SK-N-SH (cell line): ENCODE measurements at regions not wholly inside any gene's neighbourhood (a gene's known extent, or its start where the extent isn't known, plus 50 kb on each side); places are given as distances from the start of the nearest gene placed in this dataset.

Experiments used
- CTCF ChIA-PET: fragments of 300-600, 350-600 bp; formaldehyde crosslinking; extraction: SDS; loops from one replicate; lab custom pipeline; 2021; lab: Yijun Ruan, JAX
- POLR2A ChIA-PET: fragments of 350-600 bp; sonication (Branson Sonifier 250); formaldehyde crosslinking; extraction: SDS; loops from one replicate; lab custom pipeline; 2020; ENCODE audit warnings: antibody characterized with exemption, inconsistent platforms; lab: Yijun Ruan, JAX
- DNase-seq: peaks from one replicate; pipeline ENCODE4 v3.0.0; 2012
- H2AFZ ChIP-seq: fragments of 200-600 bp; sonication (generic); 2 replicates; pipeline ENCODE4 v1.8.1; 2016; ENCODE audit warnings: antibody characterized with exemption, mild to moderate bottlenecking, low read depth
- H3F3A ChIP-seq: fragments of 200-600 bp; sonication (generic); replicated peaks from 2 replicates; pipeline ENCODE3; 2016; ENCODE audit warnings: antibody characterized with exemption, mild to moderate bottlenecking; ENCODE audit not compliant: insufficient read depth
- H3K27ac ChIP-seq, 2 experiments: fragments of 200-500 bp in 1 of 2; fragments of 200-600 bp in 1 of 2; sonication (Bioruptor generic) in 1 of 2; sonication (generic), shearing (Covaris generic) in 1 of 2; 2 replicates each; pipeline versions ENCODE4 v1.5.1 to v1.6.1; 2014 to 2016; ENCODE audit warnings: low read depth in 2 of 2, inconsistent platforms in 1 of 2, low read length in 1 of 2, mild to moderate bottlenecking in 1 of 2, mixed read lengths in 1 of 2
- H3K27me3 ChIP-seq: fragments of 200-600 bp; sonication (generic), shearing (Covaris generic); 2 replicates; pipeline ENCODE4 v1.6.1; 2016; ENCODE audit warnings: mixed run types; ENCODE audit not compliant: insufficient read depth
- H3K36me3 ChIP-seq, 2 experiments: fragments of 200-500 bp in 1 of 2; fragments of 200-600 bp in 1 of 2; sonication (Bioruptor generic) in 1 of 2; sonication (generic) in 1 of 2; replicated peaks in 1 of 2; 2 replicates each; pipeline versions ENCODE3 to v1.5.1; 2014 to 2016; ENCODE audit warnings: low read length in 1 of 2, mild to moderate bottlenecking in 1 of 2; ENCODE audit not compliant: insufficient read depth in 2 of 2, control insufficient read depth in 1 of 2
- H3K4me1 ChIP-seq, 2 experiments: fragments of 200-500 bp in 1 of 2; fragments of 200-600 bp in 1 of 2; sonication (Bioruptor generic) in 1 of 2; sonication (generic), shearing (Covaris generic) in 1 of 2; 2 replicates each; pipeline versions ENCODE4 v1.5.1 to v1.6.1; 2014 to 2016; ENCODE audit warnings: low read depth in 1 of 2, low read length in 1 of 2, mixed run types in 1 of 2; ENCODE audit not compliant: insufficient read depth in 2 of 2, control insufficient read depth in 1 of 2
- H3K4me2 ChIP-seq: fragments of 200-600 bp; sonication (generic), shearing (Covaris generic); 2 replicates; pipeline ENCODE4 v1.6.1; 2017; ENCODE audit warnings: mixed run types
- H3K4me3 ChIP-seq, 2 experiments: fragments of 200-500 bp in 1 of 2; fragments of 200-600 bp in 1 of 2; sonication (Bioruptor generic) in 1 of 2; sonication (generic), shearing (Covaris generic) in 1 of 2; 2 replicates each; pipeline versions ENCODE4 v1.5.1 to v1.8.1; 2014 to 2016; ENCODE audit warnings: low read depth in 2 of 2, inconsistent platforms in 1 of 2, low read length in 1 of 2, mild to moderate bottlenecking in 1 of 2, mixed read lengths in 1 of 2, moderate library complexity in 1 of 2
- H3K79me2 ChIP-seq: fragments of 200-600 bp; sonication (generic); 2 replicates; pipeline ENCODE4 v1.8.1; 2017; ENCODE audit warnings: mild to moderate bottlenecking; ENCODE audit not compliant: insufficient read depth
- H3K9ac ChIP-seq: fragments of 200-600 bp; sonication (generic); 2 replicates; pipeline ENCODE4 v1.6.1; 2017; ENCODE audit warnings: mixed run types
- H3K9me2 ChIP-seq: fragments of 200-600 bp; sonication (generic); 2 replicates; pipeline ENCODE4 v1.6.1; 2017; ENCODE audit warnings: mixed run types
- H3K9me3 ChIP-seq: fragments of 200-600 bp; sonication (generic); 2 replicates; pipeline ENCODE4 v1.6.1; 2017; ENCODE audit warnings: mixed run types, mild to moderate bottlenecking, moderate library complexity
- H4K20me1 ChIP-seq: fragments of 200-600 bp; sonication (generic); 2 replicates; pipeline ENCODE4 v1.6.1; 2017; ENCODE audit warnings: mild to moderate bottlenecking, mixed run types; ENCODE audit not compliant: insufficient read depth
- CHD2 ChIP-seq: fragments of 150-350 bp; IDR thresholded peaks from 2 replicates; pipeline ENCODE4 v1.6.1; 2018; ENCODE audit warnings: low read length; ENCODE audit not compliant: partially characterized antibody
- EP300 ChIP-seq, 2 experiments: IDR thresholded peaks; 2 replicates each; pipeline versions ENCODE4 v1.4.0 to v1.6.1; 2012; ENCODE audit warnings: borderline replicate concordance in 1 of 2, low read depth in 1 of 2, low read length in 1 of 2
- FOSL2 ChIP-seq: IDR thresholded peaks from 2 replicates; pipeline ENCODE4 v1.4.0; 2012; ENCODE audit warnings: low read depth, mild to moderate bottlenecking, moderate library complexity, borderline replicate concordance
- GABPA ChIP-seq: IDR thresholded peaks from 2 replicates; pipeline ENCODE4 v1.4.0; 2012; ENCODE audit warnings: low read depth, mild to moderate bottlenecking
- GATA2 ChIP-seq: sonication (generic); formaldehyde crosslinking; IDR thresholded peaks from 2 replicates; pipeline ENCODE4 v1.5.0; 2020; ENCODE audit warnings: mild to moderate bottlenecking, missing genetic modification reagents
- JUND ChIP-seq: IDR thresholded peaks from 2 replicates; pipeline ENCODE4 v1.4.0; 2012
- MXI1 ChIP-seq: IDR thresholded peaks from 2 replicates; pipeline ENCODE4 v1.6.1; 2012; ENCODE audit warnings: mild to moderate bottlenecking, low read depth, low read length, improper control_type of control experiment
- RAD21 ChIP-seq: IDR thresholded peaks from 2 replicates; pipeline ENCODE4 v1.6.1; 2012; ENCODE audit warnings: mild to moderate bottlenecking, low read length
- RCOR1 ChIP-seq: fragments of 150-350 bp; IDR thresholded peaks from 2 replicates; pipeline ENCODE4 v1.6.1; 2017; ENCODE audit warnings: antibody characterized with exemption, low read length
- RXRA ChIP-seq: IDR thresholded peaks from 2 replicates; pipeline ENCODE4 v1.4.0; 2012; ENCODE audit warnings: low read depth, mild to moderate bottlenecking, borderline replicate concordance
- TAF1 ChIP-seq: IDR thresholded peaks from 2 replicates; pipeline ENCODE4 v1.6.1; 2012; ENCODE audit warnings: low read depth, mild to moderate bottlenecking, low read length, moderate library complexity, borderline replicate concordance
- TEAD4 ChIP-seq: IDR thresholded peaks from 2 replicates; pipeline ENCODE4 v1.4.0; 2012; ENCODE audit warnings: mild to moderate bottlenecking, borderline replicate concordance; ENCODE audit not compliant: insufficient read depth
- WGBS: methylation state at CpG from one replicate; pipeline ENCODE4 v1.1.6; 2017; ENCODE audit warnings: low lambda C conversion rate; 5-methylcytosine and 5-hydroxymethylcytosine counted together
- TF ChIP-seq, protein P1 (sequence below): fragments of 150-350 bp; IDR thresholded peaks from 2 replicates; pipeline ENCODE4 v1.6.1; 2017; ENCODE audit warnings: antibody characterized with exemption, low read length, low read depth, borderline replicate concordance
- TF ChIP-seq, protein P2 (sequence below): IDR thresholded peaks from 2 replicates; pipeline ENCODE4 v1.4.0; 2012; ENCODE audit warnings: low read depth, borderline replicate concordance
- TF ChIP-seq, protein P3 (sequence below): IDR thresholded peaks from 2 replicates; pipeline ENCODE4 v1.4.0; 2012; ENCODE audit warnings: low read depth, borderline replicate concordance
- TF ChIP-seq, protein P4 (sequence below): IDR thresholded peaks from 2 replicates; pipeline ENCODE4; 2012

DNA sequence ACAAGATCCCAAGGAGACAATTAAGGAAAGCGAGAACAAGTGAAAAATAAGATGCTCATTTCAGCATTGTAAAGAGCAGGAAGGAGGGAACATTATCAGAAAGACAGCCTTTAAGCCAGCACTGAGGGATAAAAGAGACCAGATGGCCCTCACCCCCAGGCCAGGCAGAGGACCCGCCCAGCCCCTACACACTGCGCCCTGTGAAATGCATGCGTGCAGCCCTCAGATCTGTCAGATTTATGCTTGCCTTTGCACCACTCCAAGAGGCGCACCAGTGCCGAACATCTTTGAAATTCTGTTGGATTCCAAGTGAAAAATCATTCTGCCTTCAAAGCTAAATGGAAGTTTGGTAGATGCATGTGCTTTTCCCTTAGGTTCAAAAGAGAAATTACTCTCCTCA is 378.0 kb downstream of the MLLT3 start:
- H3K9ac ChIP-seq, result no peak overlapping the region
- H3K4me3 ChIP-seq, result no peak overlapping the region
- peak; percentile 58; the same call in 1 of the 2 replicates for TF ChIP-seq GATA2 (CRISPR knock-in tag)
- TF ChIP-seq RAD21, result 0 out of 2 replicates have a peak, but pooled peaks have one; percentile 24
- peak; percentile 91 for TF ChIP-seq MXI1
- TF ChIP-seq EP300 (IDR thresholded peaks at IDR 0.05; ENCODE audit: borderline replicate concordance in 1 of 2, low read depth in 1 of 2, low read length in 1 of 2), result peak in 1 of 2 experiments; percentile 61; a peak in 1 of 4 replicates
- peak; percentile 23; the same call in 1 of the 2 replicates for TF ChIP-seq RCOR1
- peak; percentile 18 for TF ChIP-seq CHD2
- TF ChIP-seq, protein P1, sequence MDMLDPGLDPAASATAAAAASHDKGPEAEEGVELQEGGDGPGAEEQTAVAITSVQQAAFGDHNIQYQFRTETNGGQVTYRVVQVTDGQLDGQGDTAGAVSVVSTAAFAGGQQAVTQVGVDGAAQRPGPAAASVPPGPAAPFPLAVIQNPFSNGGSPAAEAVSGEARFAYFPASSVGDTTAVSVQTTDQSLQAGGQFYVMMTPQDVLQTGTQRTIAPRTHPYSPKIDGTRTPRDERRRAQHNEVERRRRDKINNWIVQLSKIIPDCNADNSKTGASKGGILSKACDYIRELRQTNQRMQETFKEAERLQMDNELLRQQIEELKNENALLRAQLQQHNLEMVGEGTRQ, result no peak
- TF ChIP-seq FOSL2, result no peak
- TF ChIP-seq TEAD4, result no peak
- H3K27me3 ChIP-seq, result no peaks in the 10 kb centered on the region; the same call in 1 of the 2 replicates
- H3F3A ChIP-seq, result no peaks in the 10 kb centered on the region
- H3K9me2 ChIP-seq, result no peaks in the 10 kb centered on the region
- POLR2A ChIA-PET, result no interaction called here
- CTCF ChIA-PET, result interaction anchor here (0.7 kb wide), 1 partner anchor 11 kb away, joined by 3 read pairs; no protein-coding TSS in a partner anchor
- DNase-seq, result peak; percentile 78
- H3K4me2 ChIP-seq, result no peak overlapping the region
- 32% methylated on average over 6 of the region's 6 CpGs for WGBS
- no peak overlapping the region for H2AFZ ChIP-seq
- H3K9me3 ChIP-seq, result no peaks in the 10 kb centered on the region
- no peaks in the 10 kb centered on the region for H3K36me3 ChIP-seq
- peaks cover 0 to 13% of the 10 kb centered on the region in 2 experiments; a peak in 2 of 4 replicates for H3K4me1 ChIP-seq
- no peaks in the 10 kb centered on the region for H4K20me1 ChIP-seq
- no peak overlapping the region for H3K27ac ChIP-seq
- H3K79me2 ChIP-seq, result no peaks in the 10 kb centered on the region

DNA sequence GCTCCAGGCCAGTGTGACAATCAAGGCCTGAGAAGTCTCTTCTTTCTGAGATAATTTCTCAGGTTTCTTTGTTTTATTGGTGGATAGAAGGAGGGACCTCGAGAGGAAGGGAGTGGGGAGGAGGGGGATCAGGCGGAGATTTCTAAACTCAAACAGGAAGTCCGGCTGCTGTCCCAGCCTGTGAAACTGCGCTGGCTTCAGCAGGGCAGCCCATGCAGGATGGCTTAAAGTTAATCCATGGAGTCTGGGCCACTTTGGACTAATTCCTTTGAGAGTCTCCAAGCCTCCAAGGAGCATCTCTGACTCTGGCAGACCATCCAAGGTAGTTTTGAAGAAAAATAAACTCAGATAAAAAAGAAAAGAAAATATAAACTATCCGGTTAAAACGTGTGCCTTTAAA is 378.5 kb downstream of the MLLT3 start:
- Histone ChIP-seq H4K20me1 (no peaks in the 10 kb centered on the region), H3K9me3 (no peaks in the 10 kb centered on the region), H3K4me1 (peaks cover 0 to 13% of the 10 kb centered on the region in 2 experiments; a peak in 2 of 4 replicates), H3F3A (no peaks in the 10 kb centered on the region), H2AFZ (no peak overlapping the region), H3K36me3 (no peaks in the 10 kb centered on the region), H3K9ac (no peak overlapping the region), H3K9me2 (no peaks in the 10 kb centered on the region), H3K4me3 (no peak overlapping the region), H3K79me2 (no peaks in the 10 kb centered on the region), H3K4me2 (no peak overlapping the region), H3K27ac (no peak overlapping the region), H3K27me3 (no peaks in the 10 kb centered on the region; the same call in 1 of the 2 replicates)
- ChIA-PET POLR2A (no interaction called here), CTCF (interaction anchor here (0.7 kb wide), 1 partner anchor 11 kb away, joined by 3 read pairs; no protein-coding TSS in a partner anchor)
- peak; percentile 9 for DNase-seq
- TF ChIP-seq, protein P2, sequence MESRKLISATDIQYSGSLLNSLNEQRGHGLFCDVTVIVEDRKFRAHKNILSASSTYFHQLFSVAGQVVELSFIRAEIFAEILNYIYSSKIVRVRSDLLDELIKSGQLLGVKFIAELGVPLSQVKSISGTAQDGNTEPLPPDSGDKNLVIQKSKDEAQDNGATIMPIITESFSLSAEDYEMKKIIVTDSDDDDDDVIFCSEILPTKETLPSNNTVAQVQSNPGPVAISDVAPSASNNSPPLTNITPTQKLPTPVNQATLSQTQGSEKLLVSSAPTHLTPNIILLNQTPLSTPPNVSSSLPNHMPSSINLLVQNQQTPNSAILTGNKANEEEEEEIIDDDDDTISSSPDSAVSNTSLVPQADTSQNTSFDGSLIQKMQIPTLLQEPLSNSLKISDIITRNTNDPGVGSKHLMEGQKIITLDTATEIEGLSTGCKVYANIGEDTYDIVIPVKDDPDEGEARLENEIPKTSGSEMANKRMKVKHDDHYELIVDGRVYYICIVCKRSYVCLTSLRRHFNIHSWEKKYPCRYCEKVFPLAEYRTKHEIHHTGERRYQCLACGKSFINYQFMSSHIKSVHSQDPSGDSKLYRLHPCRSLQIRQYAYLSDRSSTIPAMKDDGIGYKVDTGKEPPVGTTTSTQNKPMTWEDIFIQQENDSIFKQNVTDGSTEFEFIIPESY, result no peak
- no peak for TF ChIP-seq JUND
- no peak for TF ChIP-seq RXRA
- TF ChIP-seq TAF1, result no peak
- TF ChIP-seq RCOR1, result no peak
- TF ChIP-seq, protein P1, result no peak
- no peak for TF ChIP-seq RAD21
- TF ChIP-seq, protein P3, sequence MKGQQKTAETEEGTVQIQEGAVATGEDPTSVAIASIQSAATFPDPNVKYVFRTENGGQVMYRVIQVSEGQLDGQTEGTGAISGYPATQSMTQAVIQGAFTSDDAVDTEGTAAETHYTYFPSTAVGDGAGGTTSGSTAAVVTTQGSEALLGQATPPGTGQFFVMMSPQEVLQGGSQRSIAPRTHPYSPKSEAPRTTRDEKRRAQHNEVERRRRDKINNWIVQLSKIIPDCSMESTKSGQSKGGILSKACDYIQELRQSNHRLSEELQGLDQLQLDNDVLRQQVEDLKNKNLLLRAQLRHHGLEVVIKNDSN, result no peak
- no peak for TF ChIP-seq MXI1
- TF ChIP-seq, protein P4, sequence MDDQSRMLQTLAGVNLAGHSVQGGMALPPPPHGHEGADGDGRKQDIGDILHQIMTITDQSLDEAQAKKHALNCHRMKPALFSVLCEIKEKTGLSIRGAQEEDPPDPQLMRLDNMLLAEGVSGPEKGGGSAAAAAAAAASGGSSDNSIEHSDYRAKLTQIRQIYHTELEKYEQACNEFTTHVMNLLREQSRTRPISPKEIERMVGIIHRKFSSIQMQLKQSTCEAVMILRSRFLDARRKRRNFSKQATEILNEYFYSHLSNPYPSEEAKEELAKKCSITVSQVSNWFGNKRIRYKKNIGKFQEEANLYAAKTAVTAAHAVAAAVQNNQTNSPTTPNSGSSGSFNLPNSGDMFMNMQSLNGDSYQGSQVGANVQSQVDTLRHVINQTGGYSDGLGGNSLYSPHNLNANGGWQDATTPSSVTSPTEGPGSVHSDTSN, result no peak
- no peak for TF ChIP-seq TEAD4
- no peak for TF ChIP-seq GABPA
- no peak for TF ChIP-seq GATA2 (CRISPR knock-in tag)
- 35% methylated on average over 6 of the region's 6 CpGs for WGBS
